Fibroblast of mammary gland (primary cell): ENCODE measurements at regions not wholly inside any gene's neighbourhood (a gene's known extent, or its start where the extent isn't known, plus 50 kb on each side); places are given as distances from the start of the nearest gene placed in this dataset.
A peak's percentile ranks its signal among the peaks of the same experiment; 100 is the strongest.

Source experiments
- DNase-seq: peaks from one replicate; pipeline ENCODE4 v3.0.0-alpha.2; 2010; ENCODE audit warnings: low read depth
- H3K4me3 ChIP-seq: 2 replicates; pipeline ENCODE4 v1.5.1; 2011; ENCODE audit warnings: low read depth, mild to moderate bottlenecking, low read length, moderate library complexity; ENCODE audit not compliant: control insufficient read depth
- CTCF ChIP-seq: conservative IDR thresholded peaks from 2 replicates; pipeline ENCODE4 v1.5.1; 2011; ENCODE audit warnings: low read depth, low read length, inconsistent platforms; ENCODE audit not compliant: control insufficient read depth, insufficient read depth

DNA sequence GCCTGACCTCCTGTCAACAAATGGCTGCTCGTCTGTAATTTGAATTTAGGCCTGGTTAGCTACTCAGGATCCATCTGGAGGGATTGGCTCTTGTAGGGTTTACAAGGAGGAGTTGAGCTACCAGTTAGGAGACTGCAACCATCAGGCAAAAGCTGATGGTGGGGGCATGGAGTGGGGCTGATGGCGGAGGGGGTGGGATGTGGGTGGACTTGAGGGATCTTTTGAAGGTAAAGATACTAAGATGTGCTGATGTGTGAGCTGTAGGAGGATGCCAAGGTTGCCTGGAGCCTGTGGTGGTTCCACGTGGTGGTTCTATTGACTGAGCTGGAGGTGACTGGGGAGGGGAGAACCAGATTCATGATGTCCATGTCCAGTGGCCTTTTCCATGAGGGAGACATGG, 240.7 kb downstream of the LPIN1 start:
- no peak for DNase-seq
- no peak for TF ChIP-seq CTCF
- H3K4me3 ChIP-seq, result no peak overlapping the region

- H3K4me3 ChIP-seq, result no peak overlapping the region
- no peak for TF ChIP-seq CTCF
- no peak for DNase-seq
These were observed 242.4 kb downstream of the LPIN1 start for GRCh38 chr2:11988691-11989353.

GRCh38 chr2:11989354-11989703, 242.9 kb downstream of the LPIN1 start:
- no peak overlapping the region for H3K4me3 ChIP-seq
- no peak for DNase-seq
- TF ChIP-seq CTCF, result no peak

DNA sequence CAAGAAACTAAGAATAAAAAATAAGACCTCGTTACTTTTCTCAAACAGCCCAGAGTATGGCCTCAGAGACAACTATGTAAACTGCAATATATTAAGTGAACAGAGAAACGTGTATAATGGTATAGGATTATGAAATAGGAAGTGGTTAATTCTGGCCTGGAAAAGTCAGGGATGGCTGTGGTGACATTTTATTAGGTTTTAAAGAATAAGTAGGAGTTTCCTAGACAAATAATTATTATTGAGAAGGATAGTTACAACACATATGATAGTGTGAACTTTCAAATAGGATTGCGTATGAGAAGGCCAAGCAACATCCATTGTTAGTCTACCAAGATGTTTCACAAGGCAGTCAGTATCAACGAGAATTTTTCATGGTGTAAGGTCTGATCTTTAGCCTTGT, 244.1 kb downstream of the LPIN1 start:
- no peak for DNase-seq
- TF ChIP-seq CTCF, result no peak
- no peak overlapping the region for H3K4me3 ChIP-seq

- no peak for TF ChIP-seq CTCF
These were observed 247.3 kb downstream of the LPIN1 start for GRCh38 chr2:11993749-11994148.

DNA sequence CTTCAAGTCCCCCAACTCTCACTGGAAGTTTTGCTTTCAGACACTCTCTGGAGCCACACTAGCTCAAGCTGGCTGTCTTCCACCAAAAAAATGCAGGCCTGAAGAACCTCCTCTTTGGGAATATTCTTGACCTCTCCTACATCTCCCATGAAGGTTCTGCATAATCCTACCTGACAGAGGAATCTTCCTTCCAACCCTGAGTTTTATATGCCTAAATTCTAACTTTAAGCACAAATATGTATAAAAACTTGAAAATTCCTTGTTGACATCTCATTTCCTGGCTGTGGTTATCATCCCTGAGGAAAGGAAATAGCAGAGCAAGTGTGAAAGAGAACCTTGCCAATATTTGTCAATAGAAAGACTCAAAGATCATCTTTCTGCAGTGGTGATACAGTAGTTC, 249.0 kb downstream of the LPIN1 start:
- TF ChIP-seq CTCF, result no peak

More at GRCh38 chr2:11993749-11994148, 247.3 kb downstream of the LPIN1 start:
- no peak overlapping the region for H3K4me3 ChIP-seq
- DNase-seq, result no peak

GRCh38 chr2:11996618-11997017, 250.2 kb downstream of the LPIN1 start:
- no peak overlapping the region for H3K4me3 ChIP-seq
- DNase-seq, result peak; percentile 78

More for the DNA sequence above, 249.0 kb downstream of the LPIN1 start:
- no peak overlapping the region for H3K4me3 ChIP-seq
- DNase-seq, result peak; percentile 51

More at GRCh38 chr2:11996618-11997017, 250.2 kb downstream of the LPIN1 start:
- no peak for TF ChIP-seq CTCF
